Parathyroid adenoma (tissue), 2 donors: ENCODE measurements at regions not wholly inside any gene's neighbourhood (a gene's known extent, or its start where the extent isn't known, plus 50 kb on each side); places are given as distances from the start of the nearest gene placed in this dataset.
"Not testable (repeated sequence)": the region's sequence is repeated elsewhere in the genome, so short reads cannot be mapped to it uniquely, and the experiment has no call there.

ENCODE experiments used
- H2AFZ ChIP-seq: fragments of 300-600 bp; sonication (generic); one replicate; pipeline ENCODE4 v1.7.0; 2017; ENCODE audit warnings: antibody characterized with exemption, mild to moderate bottlenecking
- H3K27ac ChIP-seq: fragments of 300-600 bp; sonication (generic); one replicate; pipeline ENCODE4 v1.7.0; 2017
- H3K27me3 ChIP-seq: fragments of 300-600 bp; sonication (generic); one replicate; pipeline ENCODE4 v1.7.0; 2017; ENCODE audit warnings: low read length; ENCODE audit not compliant: control insufficient read depth, insufficient read depth
- H3K36me3 ChIP-seq: fragments of 300-600 bp; sonication (generic); one replicate; pipeline ENCODE4 v1.7.0; 2017; ENCODE audit warnings: low read length; ENCODE audit not compliant: control insufficient read depth, insufficient read depth
- H3K4me1 ChIP-seq: fragments of 300-600 bp; sonication (generic); one replicate; pipeline ENCODE4 v1.7.0; 2017; ENCODE audit warnings: control low read depth
- H3K4me2 ChIP-seq: fragments of 300-600 bp; sonication (generic); one replicate; pipeline ENCODE4 v1.7.0; 2017; ENCODE audit warnings: low read length
- H3K4me3 ChIP-seq: fragments of 300-600 bp; sonication (generic); one replicate; pipeline ENCODE4 v1.7.0; 2017; ENCODE audit warnings: low read depth, low read length
- H3K79me2 ChIP-seq: fragments of 300-600 bp; sonication (generic); one replicate; pipeline ENCODE4 v1.7.0; 2017; ENCODE audit warnings: control low read depth
- H3K9ac ChIP-seq: fragments of 300-600 bp; sonication (generic); one replicate; pipeline ENCODE4 v1.7.0; 2017; ENCODE audit warnings: mild to moderate bottlenecking
- H3K9me3 ChIP-seq: fragments of 300-600 bp; sonication (generic); one replicate; pipeline ENCODE4 v1.7.0; 2017; ENCODE audit warnings: low read length; ENCODE audit not compliant: control insufficient read depth
- TF ChIP-seq, protein P1 (sequence below): fragments of 300-600 bp; sonication (generic); IDR thresholded peaks from one replicate; pipeline ENCODE4 v1.7.0; 2017; ENCODE audit warnings: antibody characterized with exemption, mild to moderate bottlenecking
- donor health status: primary hyperparathyroidism.

DNA sequence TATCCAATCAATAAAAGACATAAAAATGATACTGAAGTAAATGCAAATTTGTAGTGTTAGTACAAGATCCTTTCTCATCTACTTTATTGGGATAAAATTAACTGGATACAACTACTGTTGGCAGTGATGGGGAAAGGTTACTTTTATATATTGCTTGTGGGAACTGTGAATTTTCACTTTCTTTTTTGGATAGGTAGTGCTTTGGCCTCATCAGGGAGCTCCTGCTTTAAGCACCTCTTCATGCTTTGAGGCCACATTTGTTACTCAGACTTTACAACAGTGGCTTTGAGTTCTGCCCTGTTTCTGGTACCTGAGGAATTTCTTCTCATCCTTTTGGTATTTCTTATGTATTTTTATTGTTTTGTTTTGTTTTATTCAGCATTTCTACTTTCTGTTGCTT lies 134.7 kb upstream of the XIST start:
- no peaks in the 10 kb centered on the region for H3K36me3 ChIP-seq
- no peak overlapping the region for H3K4me3 ChIP-seq
- no peak overlapping the region for H3K27ac ChIP-seq
- TF ChIP-seq, protein P1, sequence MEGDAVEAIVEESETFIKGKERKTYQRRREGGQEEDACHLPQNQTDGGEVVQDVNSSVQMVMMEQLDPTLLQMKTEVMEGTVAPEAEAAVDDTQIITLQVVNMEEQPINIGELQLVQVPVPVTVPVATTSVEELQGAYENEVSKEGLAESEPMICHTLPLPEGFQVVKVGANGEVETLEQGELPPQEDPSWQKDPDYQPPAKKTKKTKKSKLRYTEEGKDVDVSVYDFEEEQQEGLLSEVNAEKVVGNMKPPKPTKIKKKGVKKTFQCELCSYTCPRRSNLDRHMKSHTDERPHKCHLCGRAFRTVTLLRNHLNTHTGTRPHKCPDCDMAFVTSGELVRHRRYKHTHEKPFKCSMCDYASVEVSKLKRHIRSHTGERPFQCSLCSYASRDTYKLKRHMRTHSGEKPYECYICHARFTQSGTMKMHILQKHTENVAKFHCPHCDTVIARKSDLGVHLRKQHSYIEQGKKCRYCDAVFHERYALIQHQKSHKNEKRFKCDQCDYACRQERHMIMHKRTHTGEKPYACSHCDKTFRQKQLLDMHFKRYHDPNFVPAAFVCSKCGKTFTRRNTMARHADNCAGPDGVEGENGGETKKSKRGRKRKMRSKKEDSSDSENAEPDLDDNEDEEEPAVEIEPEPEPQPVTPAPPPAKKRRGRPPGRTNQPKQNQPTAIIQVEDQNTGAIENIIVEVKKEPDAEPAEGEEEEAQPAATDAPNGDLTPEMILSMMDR = no peak
- no peak overlapping the region for H3K9ac ChIP-seq
- no peaks in the 10 kb centered on the region for H3K9me3 ChIP-seq
- H3K4me2 ChIP-seq = no peak overlapping the region
- H2AFZ ChIP-seq = no peak overlapping the region
- no peaks in the 10 kb centered on the region for H3K79me2 ChIP-seq
- no peaks in the 10 kb centered on the region for H3K4me1 ChIP-seq
- H3K27me3 ChIP-seq = no peaks in the 10 kb centered on the region

DNA sequence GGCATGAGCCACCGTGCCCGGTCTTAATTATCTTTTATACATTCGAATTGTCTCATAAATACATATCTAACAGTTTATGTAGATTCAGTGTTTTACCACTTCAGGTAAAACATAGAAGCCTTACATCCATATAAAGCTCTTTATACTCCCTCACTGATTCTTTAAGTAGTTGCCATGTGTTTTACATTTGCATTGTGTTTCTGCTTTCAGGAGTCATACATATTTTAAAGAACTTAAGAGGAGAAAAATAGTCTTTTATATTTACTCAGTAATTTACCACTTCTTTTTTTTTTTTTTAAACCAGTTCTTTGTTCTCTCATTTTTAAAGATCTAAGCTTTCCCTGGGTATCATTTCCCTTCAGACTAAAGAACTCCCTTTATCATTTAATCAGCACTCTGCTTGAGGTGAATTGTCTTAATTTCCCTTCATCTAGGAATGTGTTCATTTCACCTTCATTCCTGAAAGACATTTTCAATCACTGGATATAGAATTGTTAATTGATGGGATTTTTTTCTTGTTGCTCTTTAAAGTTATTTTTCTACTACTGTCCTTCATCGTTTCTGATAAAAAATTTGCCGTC lies 127.1 kb upstream of the XIST start:
- H3K27ac ChIP-seq = no peak overlapping the region
- no peak overlapping the region for H3K4me2 ChIP-seq
- TF ChIP-seq, protein P1 = no peak
- no peak overlapping the region for H3K4me3 ChIP-seq
- no peaks in the 10 kb centered on the region for H3K27me3 ChIP-seq
- no peaks in the 10 kb centered on the region for H3K4me1 ChIP-seq
- H3K79me2 ChIP-seq = peaks cover 3% of the 10 kb centered on the region
- no peaks in the 10 kb centered on the region for H3K9me3 ChIP-seq
- no peaks in the 10 kb centered on the region for H3K36me3 ChIP-seq
- H3K9ac ChIP-seq = no peak overlapping the region
- no peak overlapping the region for H2AFZ ChIP-seq

DNA sequence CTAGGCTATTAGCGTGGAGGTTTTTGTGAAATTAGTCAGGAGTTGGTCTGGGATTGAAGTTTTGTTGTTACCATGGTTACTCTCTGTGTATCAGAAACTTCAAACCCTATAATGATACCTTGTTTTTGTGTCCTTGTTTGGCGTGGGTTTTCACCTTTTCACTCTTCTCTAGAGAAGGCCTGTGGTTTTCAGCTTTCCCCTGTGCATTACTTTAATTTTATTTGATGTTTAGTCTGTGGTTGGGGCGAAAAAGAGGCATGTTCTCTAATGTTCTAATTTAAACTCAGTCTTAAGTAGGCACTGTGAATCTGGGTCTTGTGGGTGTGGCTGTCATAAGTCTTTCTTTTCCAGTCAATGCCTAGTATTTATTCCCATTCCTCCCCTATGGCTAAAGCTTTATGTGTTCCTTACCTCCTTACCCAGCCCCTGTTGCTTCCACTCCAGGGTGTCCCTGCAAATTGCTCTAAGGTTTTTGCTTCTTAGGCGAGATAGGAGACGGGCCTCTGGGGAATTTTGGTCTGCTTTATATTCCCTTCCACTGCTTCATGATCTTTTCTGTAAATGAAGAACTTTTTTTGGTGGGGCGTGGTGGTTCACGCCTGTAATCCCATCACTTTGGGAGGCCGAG lies 125.1 kb upstream of the XIST start:
- no peaks in the 10 kb centered on the region for H3K9me3 ChIP-seq
- no peak overlapping the region for H3K4me2 ChIP-seq
- TF ChIP-seq, protein P1 = no peak
- H2AFZ ChIP-seq = no peak overlapping the region
- no peak overlapping the region for H3K9ac ChIP-seq
- no peaks in the 10 kb centered on the region for H3K36me3 ChIP-seq
- no peak overlapping the region for H3K4me3 ChIP-seq
- no peak overlapping the region for H3K27ac ChIP-seq
- no peaks in the 10 kb centered on the region for H3K4me1 ChIP-seq
- peaks cover 3% of the 10 kb centered on the region for H3K79me2 ChIP-seq
- H3K27me3 ChIP-seq = no peaks in the 10 kb centered on the region

GRCh38 chrX:73967461-73967860 lies 114.9 kb upstream of the XIST start:
- not testable (repeated sequence) for H3K4me3 ChIP-seq, H3K9me3 ChIP-seq, H3K4me1 ChIP-seq, H3K27ac ChIP-seq, H3K27me3 ChIP-seq, H2AFZ ChIP-seq, H3K9ac ChIP-seq, H3K36me3 ChIP-seq, H3K4me2 ChIP-seq
- peaks cover 10% of the 10 kb centered on the region for H3K79me2 ChIP-seq

DNA sequence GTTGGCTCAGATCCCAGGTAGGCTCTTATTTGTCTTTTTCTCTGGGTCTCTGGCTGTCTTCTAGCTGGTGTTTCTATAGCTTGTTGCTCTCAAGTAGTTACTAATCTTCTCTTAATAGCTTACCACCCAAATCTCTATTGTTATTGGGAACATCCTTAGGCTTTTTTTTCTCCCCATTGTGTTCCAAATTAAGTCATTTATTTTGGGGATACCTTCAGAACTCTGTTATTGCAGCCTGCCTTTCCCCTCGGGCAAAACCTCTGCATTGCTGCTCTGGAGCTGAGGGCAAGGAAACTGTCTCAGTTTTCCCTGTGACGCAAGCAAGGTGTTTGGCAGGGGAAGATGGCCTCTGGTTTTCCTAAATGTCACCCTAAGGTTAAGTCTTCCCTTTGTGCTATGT lies 113.3 kb upstream of the XIST start:
- Histone ChIP-seq H3K27me3 (no peaks in the 10 kb centered on the region), H3K4me1 (no peaks in the 10 kb centered on the region), H3K4me2 (no peak overlapping the region), H3K36me3 (no peaks in the 10 kb centered on the region), H3K9ac (no peak overlapping the region), H3K27ac (no peak overlapping the region), H3K9me3 (no peaks in the 10 kb centered on the region), H3K79me2 (peaks cover 10% of the 10 kb centered on the region), H3K4me3 (no peak overlapping the region), H2AFZ (no peak overlapping the region)
- TF ChIP-seq, protein P1 = no peak
